ENCODE measurements at regions not wholly inside any gene's neighbourhood (a gene's known extent, or its start where the extent isn't known, plus 50 kb on each side); places are given as distances from the start of the nearest gene placed in this dataset.

- H2AFZ ChIP-seq (ENCODE audit: low read length): no peak overlapping the region
- H3K9me3 Mint-ChIP-seq: peaks cover 2 to 3% of the 10 kb centered on the region in 2 experiments; a peak in 3 of 5 replicates
- no CpG with 5 or more reads among the region's 3 CpGs for WGBS (ENCODE audit: extremely low coverage, insufficient read length, low lambda C conversion rate)
Observed at GRCh38 chr9:29548436-29548835, 1975.2 kb upstream of the C9orf72 start.

More at GRCh38 chr9:29548436-29548835, 1975.2 kb upstream of the C9orf72 start:
- Histone ChIP-seq H2BK12ac (ENCODE audit: insufficient read length, low read depth, low read length) (no peak overlapping the region), H3K4me2 (ENCODE audit: insufficient read depth, insufficient read length, low read length) (no peak overlapping the region), H2AK5ac (ENCODE audit: insufficient read length, low read length) (no peak overlapping the region), H3K9ac (ENCODE audit: extremely low read depth, insufficient read length, low read length) (no peak overlapping the region), H4K8ac (replicated peaks; ENCODE audit: insufficient read length, low read depth, low read length) (no peak overlapping the region), H2BK5ac (ENCODE audit: insufficient read length, low read length) (no peak overlapping the region), H2BK120ac (ENCODE audit: low read depth, low read length, poor library complexity, severe bottlenecking) (no peak overlapping the region), H3K4me1 (ENCODE audit: insufficient read depth, low read length) (no peaks in the 10 kb centered on the region), H3K27me3 (ENCODE audit: insufficient read depth, low read length) (no peaks in the 10 kb centered on the region), H3K14ac (ENCODE audit: insufficient read depth, low read length) (no peak overlapping the region), H3T11ph (ENCODE audit: low read length) (no peak overlapping the region), H2BK15ac (ENCODE audit: low read depth, low read length) (no peak overlapping the region), H3K79me2 (ENCODE audit: insufficient read depth, low read length) (no peaks in the 10 kb centered on the region), H3K18ac (ENCODE audit: insufficient read length, low read depth, low read length) (no peak overlapping the region), H3K9me3 (ENCODE audit: control insufficient read depth, low read depth, low read length) (no peaks in the 10 kb centered on the region), H3K23me2 (ENCODE audit: insufficient read length, low read depth, low read length, poor library complexity, severe bottlenecking) (no peaks in the 10 kb centered on the region), H3K4ac (ENCODE audit: low read depth, low read length) (no peak overlapping the region), H4K5ac (ENCODE audit: insufficient read length, low read depth, low read length) (no peak overlapping the region), H3K56ac (ENCODE audit: insufficient read length, low read depth, low read length) (no peak overlapping the region), H3K23ac (ENCODE audit: insufficient read length, low read depth, low read length) (no peak overlapping the region), H3K79me1 (ENCODE audit: insufficient read depth, low read depth, low read length, poor library complexity, severe bottlenecking) (no peaks in the 10 kb centered on the region), H4K20me1 (ENCODE audit: control insufficient read depth, insufficient read depth, insufficient read length) (no peaks in the 10 kb centered on the region), H2BK20ac (ENCODE audit: low read depth, low read length, poor library complexity, severe bottlenecking) (no peak overlapping the region), H4K91ac (ENCODE audit: insufficient read length, low read depth, low read length) (no peak overlapping the region), H3K27ac (ENCODE audit: insufficient read length, low read depth, low read length) (no peak overlapping the region)
- H3K27me3 Mint-ChIP-seq (ENCODE audit: low read depth): no peaks in the 10 kb centered on the region
- DNase-seq: no peak
- TF ChIP-seq CTCF (conservative IDR thresholded peaks at IDR 0.05): no peak
- peaks cover 0 to 3% (median 0%) of the 10 kb centered on the region in 3 experiments; a peak in 2 of 7 replicates for H3K36me3 Mint-ChIP-seq (ENCODE audit: insufficient read depth in 1 of 3, low read depth in 3 of 3)
- H3K27ac Mint-ChIP-seq: no peak overlapping the region
- no peaks in the 10 kb centered on the region for H3K4me1 Mint-ChIP-seq
- no peak overlapping the region for H3K4me3 Mint-ChIP-seq

Data from H9 (cell line).